HCT116 (cell line): ENCODE measurements at regions not wholly inside any gene's neighbourhood (a gene's known extent, or its start where the extent isn't known, plus 50 kb on each side); places are given as distances from the start of the nearest gene placed in this dataset.

Experiments
- ATAC-seq: fragments of 200-7000 bp; cut with Tn5 transposase; 2 replicates; pipeline ENCODE4 v1.9.1; 2020; ENCODE audit warnings: mild to moderate bottlenecking, moderate library complexity
- BruUV-seq: library from RNA; stranded (reverse); fragments of 400-500 nt; replicated peaks from 2 replicates; lab custom pipeline; 2021; lab: Mats Ljungman, UMichigan
- CTCF ChIA-PET: fragments of 300-600 bp; sonication (Branson Sonifier 250); formaldehyde crosslinking; loops from one replicate; lab custom pipeline; 2021; ENCODE audit warnings: antibody characterized with exemption; lab: Charles Lee
- POLR2A ChIA-PET: fragments of 300-600, 350-600 bp; sonication (Branson Sonifier 250); formaldehyde crosslinking; loops from one replicate; lab custom pipeline; 2021; ENCODE audit warnings: antibody characterized with exemption; lab: Charles Lee
- RAD21 ChIA-PET, 2 experiments: fragments of 300-600 bp; sonication (Branson Sonifier 250); formaldehyde crosslinking; loops; one replicate each; lab custom pipeline; 2023; ENCODE audit warnings: low total read pairs in 2 of 2; ENCODE audit not compliant: uncharacterized antibody in 2 of 2, unreplicated experiment in 2 of 2, low non-redundant PET in 1 of 2; lab: Charles Lee
- DNase-seq: peaks from one replicate; pipeline ENCODE4 v3.0.0-alpha.2; 2010; ENCODE audit warnings: low read depth, low spot score
- H2AFZ ChIP-seq: fragments of 200-600 bp; shearing (Covaris generic), sonication (generic); 2 replicates; pipeline ENCODE4 v1.6.1; 2017; ENCODE audit warnings: low read depth, mixed run types, mixed read lengths, antibody characterized with exemption, low read length; ENCODE audit not compliant: poor library complexity, severe bottlenecking
- H3K27ac ChIP-seq: 2 replicates; pipeline ENCODE4 v1.5.1; 2012; ENCODE audit warnings: low read depth, low read length
- H3K27me3 ChIP-seq: fragments of 200-600 bp; sonication (generic); 2 replicates; pipeline ENCODE4 v1.6.1; 2016; ENCODE audit warnings: mixed run types, low read length, mixed read lengths; ENCODE audit not compliant: insufficient read depth
- H3K36me3 ChIP-seq, 2 experiments: fragments of 200-500 bp in 1 of 2; fragments of 200-600 bp in 1 of 2; sonication (Bioruptor generic) in 1 of 2; sonication (generic) in 1 of 2; 2 replicates each; pipeline versions ENCODE4 v1.5.1 to v1.6.1; 2014 to 2016; ENCODE audit warnings: low read length in 2 of 2, inconsistent platforms in 1 of 2, mixed read lengths in 1 of 2, mixed run types in 1 of 2; ENCODE audit not compliant: insufficient read depth in 2 of 2, control insufficient read depth in 1 of 2
- H3K4me1 ChIP-seq, 2 experiments: fragments of 200-600 bp in 1 of 2; sonication (generic) in 1 of 2; 2 replicates each; pipeline versions ENCODE4 v1.5.1 to v1.6.1; 2012 to 2017; ENCODE audit warnings: low read length in 2 of 2, inconsistent platforms in 1 of 2, mild to moderate bottlenecking in 1 of 2, mixed read lengths in 1 of 2, mixed run types in 1 of 2, moderate library complexity in 1 of 2; ENCODE audit not compliant: insufficient read depth in 2 of 2, control insufficient read depth in 1 of 2
- H3K4me2 ChIP-seq: fragments of 200-600 bp; sonication (generic); 2 replicates; pipeline ENCODE4 v1.6.1; 2017; ENCODE audit warnings: mixed run types, low read length, mixed read lengths
- H3K4me3 ChIP-seq, 2 experiments: fragments of 200-600 bp in 1 of 2; sonication (generic) in 1 of 2; replicated peaks in 1 of 2; 2 replicates each; pipeline ENCODE4 v1.5.1; 2011 to 2016; ENCODE audit warnings: low read length in 2 of 2, control low read depth in 1 of 2, low read depth in 1 of 2, mild to moderate bottlenecking in 1 of 2, mixed read lengths in 1 of 2, mixed run types in 1 of 2
- H3K79me2 ChIP-seq: fragments of 200-600 bp; sonication (generic); 2 replicates; pipeline ENCODE4 v1.6.1; 2017; ENCODE audit warnings: mild to moderate bottlenecking, mixed run types, low read length, moderate library complexity, mixed read lengths; ENCODE audit not compliant: insufficient read depth
- H3K9ac ChIP-seq: fragments of 200-600 bp; sonication (generic); 2 replicates; pipeline ENCODE4 v1.6.1; 2016; ENCODE audit warnings: low read length, mixed read lengths
- H3K9me2 ChIP-seq: fragments of 200-600 bp; sonication (generic), shearing (Covaris generic); 2 replicates; pipeline ENCODE4 v1.6.1; 2017; ENCODE audit warnings: mixed run types, mild to moderate bottlenecking, moderate library complexity; ENCODE audit not compliant: insufficient read depth
- H3K9me3 ChIP-seq, 2 experiments: fragments of 200-500 bp in 1 of 2; fragments of 200-600 bp in 1 of 2; sonication (Bioruptor generic) in 1 of 2; sonication (generic) in 1 of 2; 2 replicates each; pipeline ENCODE4 v1.6.1; 2014 to 2017; ENCODE audit warnings: low read length in 2 of 2, mixed read lengths in 2 of 2, inconsistent platforms in 1 of 2, low read depth in 1 of 2, mild to moderate bottlenecking in 1 of 2, mixed run types in 1 of 2, moderate library complexity in 1 of 2; ENCODE audit not compliant: control insufficient read depth in 1 of 2, insufficient read depth in 1 of 2
- H4K20me1 ChIP-seq: fragments of 200-600 bp; sonication (generic), shearing (Covaris generic); 2 replicates; pipeline ENCODE4 v1.6.1; 2017; ENCODE audit warnings: mixed run types, mild to moderate bottlenecking, moderate library complexity; ENCODE audit not compliant: insufficient read depth
- ATF3 ChIP-seq: IDR thresholded peaks from 2 replicates; pipeline ENCODE4 v1.6.1; 2012
- CBX3 ChIP-seq: IDR thresholded peaks from 2 replicates; pipeline ENCODE4 v1.6.1; 2012; ENCODE audit warnings: low read depth
- CTCF ChIP-seq, 3 experiments: fragments of 200-600 bp in 1 of 3; sonication (generic) in 1 of 3; IDR thresholded peaks in 2 of 3; conservative IDR thresholded peaks in 1 of 3; 2 replicates each; pipeline ENCODE4 v1.5.1; 2012 to 2017; ENCODE audit warnings: low read depth in 2 of 3, low read length in 2 of 3, antibody characterized with exemption in 1 of 3, borderline replicate concordance in 1 of 3, control low read depth in 1 of 3, mild to moderate bottlenecking in 1 of 3, mixed read lengths in 1 of 3, mixed run types in 1 of 3, moderate library complexity in 1 of 3; ENCODE audit not compliant: insufficient read depth in 1 of 3
- EZH2 ChIP-seq: fragments of 200-600 bp; sonication (generic); IDR thresholded peaks from 2 replicates; pipeline ENCODE4 v1.6.1; 2017; ENCODE audit warnings: antibody characterized with exemption, mixed run types
- EZH2phosphoT487 ChIP-seq: fragments of 200-600 bp; IDR thresholded peaks from 2 replicates; pipeline ENCODE4 v1.6.1; 2018; ENCODE audit warnings: antibody characterized with exemption, borderline replicate concordance
- FOSL1 ChIP-seq: IDR thresholded peaks from 2 replicates; pipeline ENCODE4 v1.6.1; 2012; ENCODE audit warnings: low read depth
- MAX ChIP-seq: IDR thresholded peaks from 2 replicates; pipeline ENCODE4 v1.6.1; 2012
- RAD21 ChIP-seq: IDR thresholded peaks from 2 replicates; pipeline ENCODE4 v1.6.1; 2012; ENCODE audit warnings: low read depth, mild to moderate bottlenecking
- SIN3A ChIP-seq: IDR thresholded peaks from 2 replicates; pipeline ENCODE4 v1.6.1; 2012; ENCODE audit warnings: low read depth
- SP1 ChIP-seq: IDR thresholded peaks from 2 replicates; pipeline ENCODE4 v1.6.1; 2012; ENCODE audit warnings: low read depth
- SRF ChIP-seq: IDR thresholded peaks from 2 replicates; pipeline ENCODE4 v1.6.1; 2012; ENCODE audit warnings: low read depth
- YY1 ChIP-seq: IDR thresholded peaks from 2 replicates; pipeline ENCODE4 v1.6.1; 2011; ENCODE audit warnings: low read length, low read depth, moderate library complexity, mild to moderate bottlenecking; ENCODE audit not compliant: insufficient replicate concordance; ENCODE audit errors: extremely low read depth
- ZFX ChIP-seq: fragments of 450-650 bp; IDR thresholded peaks from 2 replicates; pipeline ENCODE4 v1.6.1; 2017
- intact Hi-C: fragments of 100-400 bp; cut with micrococcal nuclease; formaldehyde crosslinking; loops from 2 replicates; pipeline ENCODE4 v1.10.0; 2022

- no peak for ATAC-seq
- H3K9ac ChIP-seq = no peak overlapping the region
- POLR2A ChIA-PET = no interaction called here
Observed at GRCh38 chr19:28437390-28438346, 775.3 kb downstream of the UQCRFS1 start.

GRCh38 chr19:28436320-28436719, 776.6 kb downstream of the UQCRFS1 start:
- no TSS peak for BruUV-seq
- H4K20me1 ChIP-seq = no peaks in the 10 kb centered on the region
- TF ChIP-seq YY1 (no peak), SIN3A (no peak), ZFX (no peak), ATF3 (no peak), CTCF (IDR thresholded peaks at IDR 0.05 in 2 of 3, conservative IDR thresholded peaks at IDR 0.05 in 1 of 3; ENCODE audit: borderline replicate concordance in 1 of 3, insufficient read depth in 1 of 3, low read depth in 2 of 3, low read length in 2 of 3) (no peak), CBX3 (no peak)

More at GRCh38 chr19:28437390-28438346, 775.3 kb downstream of the UQCRFS1 start:
- Histone ChIP-seq H3K79me2 (no peaks in the 10 kb centered on the region), H3K9me3 (peaks cover 0 to 24% of the 10 kb centered on the region in 2 experiments; a peak in 2 of 4 replicates), H3K4me1 (no peaks in the 10 kb centered on the region), H3K27ac (no peak overlapping the region), H3K9me2 (no peaks in the 10 kb centered on the region), H3K4me3 (no peak overlapping the region), H2AFZ (no peak overlapping the region), H3K4me2 (no peak overlapping the region), H4K20me1 (no peaks in the 10 kb centered on the region), H3K27me3 (no peaks in the 10 kb centered on the region)
- ChIA-PET RAD21 (no interaction called here), CTCF (no interaction called here)
- intact Hi-C loops = no loop called here
- no TSS peak for BruUV-seq
- DNase-seq = no peak
- no peak for TF ChIP-seq RAD21
- TF ChIP-seq ZFX = no peak
- TF ChIP-seq SRF = no peak
- TF ChIP-seq CBX3 = no peak
- no peak for TF ChIP-seq SIN3A
- no peak for TF ChIP-seq ATF3
- no peak for TF ChIP-seq SP1
- TF ChIP-seq FOSL1 = no peak
- TF ChIP-seq EZH2phosphoT487 = no peak
- TF ChIP-seq MAX = no peak
- no peak for TF ChIP-seq EZH2
- TF ChIP-seq, all 23 proteins: peak for 0
- H3K36me3 ChIP-seq = no peaks in the 10 kb centered on the region

More at GRCh38 chr19:28436320-28436719, 776.6 kb downstream of the UQCRFS1 start:
- Histone ChIP-seq H3K4me3 (no peak overlapping the region), H3K36me3 (no peaks in the 10 kb centered on the region), H3K79me2 (no peaks in the 10 kb centered on the region), H3K9ac (no peak overlapping the region), H3K4me2 (no peak overlapping the region), H3K9me3 (peaks cover 0 to 18% of the 10 kb centered on the region in 2 experiments; a peak in 2 of 4 replicates), H2AFZ (no peak overlapping the region), H3K9me2 (no peaks in the 10 kb centered on the region), H3K27me3 (no peaks in the 10 kb centered on the region), H3K4me1 (no peaks in the 10 kb centered on the region), H3K27ac (no peak overlapping the region)
- RAD21 ChIA-PET = no interaction called here
- CTCF ChIA-PET = no interaction called here
- POLR2A ChIA-PET = no interaction called here
- ATAC-seq (no peak), DNase-seq (no peak)
- intact Hi-C loops = no loop called here
